ENCODE measurements at regions not wholly inside any gene's neighbourhood (a gene's known extent, or its start where the extent isn't known, plus 50 kb on each side); places are given as distances from the start of the nearest gene placed in this dataset.

GRCh38 chr4:154691229-154691628 lies 52.6 kb upstream of the LRAT start:
- H3K9ac ChIP-seq (ENCODE audit: insufficient read depth, low read depth, low read length), result no peak overlapping the region
- CTCF ChIA-PET (ENCODE audit: low intra/inter-chr PET ratio, low total read pairs), result no interaction called here
- H3K4me3 ChIP-seq (replicated peaks in 1 of 3; ENCODE audit: insufficient read depth in 1 of 3, low read depth in 2 of 3, low read length in 3 of 3), result no peak overlapping the region
- in situ Hi-C loops (cut with HindIII; ENCODE audit: extremely low pct_ligation_motif_present, low pct_unique_long_range_greater_than_20kb) (no loop called here), intact Hi-C loops (cut with micrococcal nuclease; ENCODE audit: unreplicated experiment) (no loop called here)
- POLR2A ChIA-PET, result no interaction called here
- no TSS peak for BruUV-seq (replicated peaks)
- no peaks in the 10 kb centered on the region for H3K36me3 ChIP-seq (replicated peaks in 1 of 2; ENCODE audit: control insufficient read depth in 1 of 2, insufficient read depth in 2 of 2, low read length in 2 of 2)
- DNase-seq (ENCODE audit: low spot score) (no peak), FAIRE-seq (no peak), ATAC-seq (no peak)
- no peak overlapping the region for H3K4me2 ChIP-seq (ENCODE audit: low read depth, low read length)
- no peaks in the 10 kb centered on the region for H3K79me2 ChIP-seq (ENCODE audit: insufficient read depth, low read length)
- TF ChIP-seq NR2F1 (CRISPR knock-in tag; IDR thresholded peaks at IDR 0.05), result no peak
- no peak for TF ChIP-seq FOXC1 (CRISPR knock-in tag; IDR thresholded peaks at IDR 0.05; ENCODE audit: borderline replicate concordance)
- TF ChIP-seq PHF21A (CRISPR knock-in tag; IDR thresholded peaks at IDR 0.05), result no peak
- no peak for TF ChIP-seq ZNF430 (CRISPR knock-in tag; IDR thresholded peaks at IDR 0.05)
- no peak for TF ChIP-seq MAFF (IDR thresholded peaks at IDR 0.05; ENCODE audit: low read depth, low read length)
- TF ChIP-seq ZNF562 (CRISPR knock-in tag; IDR thresholded peaks at IDR 0.05; ENCODE audit: borderline replicate concordance), result no peak
- no peak for TF ChIP-seq CHCHD3 (CRISPR knock-in tag; IDR thresholded peaks at IDR 0.05)
- no peak for TF ChIP-seq PRDM4 (CRISPR knock-in tag; IDR thresholded peaks at IDR 0.05; ENCODE audit: borderline replicate concordance)
- TF ChIP-seq FOXK1 (CRISPR knock-in tag; IDR thresholded peaks at IDR 0.05; ENCODE audit: borderline replicate concordance, low read depth), result no peak
- no peak for TF ChIP-seq PLSCR1 (CRISPR knock-in tag; IDR thresholded peaks at IDR 0.05; ENCODE audit: borderline replicate concordance)
- no peak for TF ChIP-seq KAT2B (IDR thresholded peaks at IDR 0.05; ENCODE audit: borderline replicate concordance, low read depth, low read length)
- no peak for TF ChIP-seq TP53 (CRISPR knock-in tag; conservative IDR thresholded peaks at IDR 0.05)
- no peak for TF ChIP-seq NBN (conservative IDR thresholded peaks at IDR 0.05)
- no peak for TF ChIP-seq NKX3-1 (CRISPR knock-in tag; IDR thresholded peaks at IDR 0.05)
- H2AFZ ChIP-seq (ENCODE audit: low read length), result no peak overlapping the region
- H3K4me1 ChIP-seq (ENCODE audit: insufficient read depth, low read length), result no peaks in the 10 kb centered on the region
- H3K27me3 ChIP-seq (ENCODE audit: control insufficient read depth in 1 of 2, insufficient read depth in 2 of 2, low read length in 2 of 2), result peaks cover 0 to 1% of the 10 kb centered on the region in 2 experiments; a peak in 1 of 5 replicates
- H4K20me1 ChIP-seq (ENCODE audit: insufficient read depth, low read length), result no peaks in the 10 kb centered on the region
- no peak overlapping the region for H3K27ac ChIP-seq (ENCODE audit: extremely low read length, insufficient read depth, low read length)
- WGBS (ENCODE audit: low lambda C conversion rate), result 13% methylated on average over 2 of the region's 2 CpGs
- no peaks in the 10 kb centered on the region for H3K9me3 ChIP-seq (ENCODE audit: low read length)

All from HepG2 (cell line).